Spleen (tissue), 7 donors: ENCODE measurements at regions not wholly inside any gene's neighbourhood (a gene's known extent, or its start where the extent isn't known, plus 50 kb on each side); places are given as distances from the start of the nearest gene placed in this dataset.

Experiments
- CTCF ChIP-seq, 11 experiments: fragments of 200-600 bp in 7 of 11; fragments of 450-650 bp in 4 of 11; sonication (generic) in 4 of 11; IDR thresholded peaks in 8 of 11; conservative IDR thresholded peaks in 3 of 11; 1 replicate in 7 of 11; 2 replicates in 4 of 11; pipeline versions ENCODE4 v1.4.0 to v1.8.0; 2016 to 2021; ENCODE audit warnings: antibody characterized with exemption in 11 of 11, inconsistent platforms in 4 of 11, mild to moderate bottlenecking in 1 of 11
- POLR2A ChIP-seq, 3 donors: fragments of 450-650 bp; IDR thresholded peaks; one replicate each; pipeline ENCODE4 v1.5.1; 2017; ENCODE audit warnings: antibody characterized with exemption in 3 of 3, mild to moderate bottlenecking in 1 of 3
- POLR2AphosphoS5 ChIP-seq, 3 donors: sonication (generic); formaldehyde crosslinking; IDR thresholded peaks; one replicate each; pipeline ENCODE4 v1.5.1; 2017; ENCODE audit warnings: antibody characterized with exemption in 3 of 3
- donor health status: DM: no; HTN: no; CAD: no; lungs with moderate emphysema.
- donor health status: DM: no; HTN: no; CAD: no.
- donor health status: DM: no; HTN: no; CAD: no.

GRCh38 chr10:55441777-55442176 is 640.7 kb upstream of the PCDH15 start:
- TF ChIP-seq POLR2A (IDR thresholded peaks at IDR 0.05) (no peak), CTCF (IDR thresholded peaks at IDR 0.05 in 8 of 11, conservative IDR thresholded peaks at IDR 0.05 in 3 of 11) (no peak), POLR2AphosphoS5 (IDR thresholded peaks at IDR 0.05) (no peak)
